GM13976 (cell line): ENCODE measurements at regions not wholly inside any gene's neighbourhood (a gene's known extent, or its start where the extent isn't known, plus 50 kb on each side); places are given as distances from the start of the nearest gene placed in this dataset.

ENCODE experiments used
- DNase-seq: peaks from one replicate; pipeline ENCODE4 v3.0.0; 2012; ENCODE audit warnings: low spot score
- CTCF ChIP-seq: IDR thresholded peaks from 2 replicates; pipeline ENCODE4 v1.5.1; 2012; ENCODE audit warnings: borderline replicate concordance, mild to moderate bottlenecking; ENCODE audit not compliant: insufficient read depth; ENCODE audit errors: extremely low read depth, missing control alignments, control extremely low read depth
- in situ Hi-C: fragments of 300-500 bp; cut with MboI; formaldehyde crosslinking; loops from one replicate; pipeline ENCODE4 v1.12.0; 2022; ENCODE audit warnings: low sequenced_read_pairs, mixed read lengths, inconsistent platforms; ENCODE audit not compliant: unreplicated experiment

GRCh38 chr15:39227001-39227400, 353.9 kb upstream of the THBS1 start:
- no peak for TF ChIP-seq CTCF
- DNase-seq: no peak
- in situ Hi-C loops: no loop called here

GRCh38 chr15:39228889-39229288, 352.0 kb upstream of the THBS1 start:
- DNase-seq: no peak
- no peak for TF ChIP-seq CTCF
- in situ Hi-C loops: no loop called here

- in situ Hi-C loops: no loop called here
- TF ChIP-seq CTCF: no peak
- DNase-seq: no peak
Measured at GRCh38 chr15:39230205-39230907, 350.5 kb upstream of the THBS1 start.

- in situ Hi-C loops: no loop called here
- DNase-seq: no peak
- no peak for TF ChIP-seq CTCF
Measured at GRCh38 chr15:39230908-39231285, 350.0 kb upstream of the THBS1 start.

GRCh38 chr15:39232512-39232911, 348.4 kb upstream of the THBS1 start:
- in situ Hi-C loops: no loop called here
- no peak for TF ChIP-seq CTCF
- DNase-seq: no peak

- in situ Hi-C loops: no loop called here
- no peak for TF ChIP-seq CTCF
- DNase-seq: no peak
Measured at GRCh38 chr15:39235084-39235795, 345.6 kb upstream of the THBS1 start.
